A549 (cell line): ENCODE measurements at regions not wholly inside any gene's neighbourhood (a gene's known extent, or its start where the extent isn't known, plus 50 kb on each side); places are given as distances from the start of the nearest gene placed in this dataset.

ENCODE experiments used
- ATAC-seq, 2 experiments: fragments of 200-7000 bp in 1 of 2; fragments of >200 bp in 1 of 2; cut with Nextera tagmentation in 1 of 2; cut with Tn5 transposase in 1 of 2; 3 replicates each; pipeline versions ENCODE4 v1.8.0 to v1.9.1; 2018 to 2020; ENCODE audit warnings: mild to moderate bottlenecking in 1 of 2, moderate library complexity in 1 of 2
- CTCF ChIA-PET: fragments of 300-600 bp; sonication (Branson Sonifier 250); formaldehyde crosslinking; extraction: SDS; loops from one replicate; lab custom pipeline; 2021; ENCODE audit warnings: antibody characterized with exemption, inconsistent platforms; lab: Yijun Ruan, JAX
- POLR2A ChIA-PET: fragments of 350-600 bp; formaldehyde crosslinking; extraction: SDS; loops from one replicate; lab custom pipeline; 2021; ENCODE audit warnings: antibody characterized with exemption, inconsistent platforms; lab: Yijun Ruan, JAX
- DNase-seq, 2 experiments: peaks; one replicate each; pipeline versions ENCODE4 v3.0.0 to v3.0.0-alpha.2; 2011 to 2016; ENCODE audit warnings: low read depth in 1 of 2, low spot score in 1 of 2
- FAIRE-seq: peaks from 2 replicates; lab custom pipeline; 2011; peaks lifted over from hg19 to GRCh38; lab: Jason Lieb, UNC
- H3K27ac ChIP-seq, 2 experiments: fragments of >200 bp; sonication (Bioruptor Twin); formaldehyde crosslinking; 3 replicates each; pipeline ENCODE4 v1.5.1; 2016 to 2017
- H3K4me1 ChIP-seq: fragments of >200 bp; sonication (Bioruptor Twin); formaldehyde crosslinking; 3 replicates; pipeline ENCODE4 v1.6.1; 2016
- H3K4me2 ChIP-seq: fragments of >200 bp; sonication (Bioruptor Twin); formaldehyde crosslinking; 3 replicates; pipeline ENCODE4 v1.6.1; 2016
- H3K4me3 ChIP-seq: fragments of >200 bp; sonication (Bioruptor Twin); formaldehyde crosslinking; 3 replicates; pipeline ENCODE4 v1.5.1; 2016
- H3K9me3 ChIP-seq: fragments of >200 bp; sonication (Bioruptor Twin); formaldehyde crosslinking; 3 replicates; pipeline ENCODE4 v1.6.1; 2016
- ATOH8 ChIP-seq: fragments of 250-450 bp; sonication (Bioruptor Pico); IDR thresholded peaks from 2 replicates; pipeline ENCODE4 v1.5.0; 2020; ENCODE audit warnings: low read depth, mild to moderate bottlenecking, moderate library complexity
- BCL3 ChIP-seq: fragments of >200 bp; sonication (Bioruptor Twin); formaldehyde crosslinking; IDR thresholded peaks from 3 replicates; pipeline ENCODE4 v1.6.1; 2016
- CBX8 ChIP-seq: fragments of 200-600 bp; sonication (generic); IDR thresholded peaks from 2 replicates; pipeline ENCODE4 v1.6.1; 2016
- CHD4 ChIP-seq: fragments of 200-600 bp; sonication (generic); IDR thresholded peaks from 2 replicates; pipeline ENCODE4 v1.6.1; 2016; ENCODE audit warnings: antibody characterized with exemption, mild to moderate bottlenecking, borderline replicate concordance
- HES2 ChIP-seq: fragments of >200 bp; sonication (Bioruptor Twin); formaldehyde crosslinking; IDR thresholded peaks from 2 replicates; pipeline ENCODE4 v1.6.1; 2016
- HMGXB4 ChIP-seq: fragments of 250-450 bp; sonication (Bioruptor Pico); IDR thresholded peaks from 2 replicates; pipeline ENCODE4 v1.5.0; 2021; ENCODE audit warnings: mild to moderate bottlenecking, moderate library complexity, borderline replicate concordance
- HOXA7 ChIP-seq: fragments of 250-450 bp; sonication (Bioruptor Pico); IDR thresholded peaks from 2 replicates; pipeline ENCODE4 v1.5.0; 2020; ENCODE audit warnings: mild to moderate bottlenecking, moderate library complexity
- KDM1A ChIP-seq: fragments of 200-600 bp; sonication (generic); IDR thresholded peaks from 2 replicates; pipeline ENCODE4 v1.6.1; 2016; ENCODE audit warnings: low read depth, mild to moderate bottlenecking
- KDM5A ChIP-seq: fragments of 200-600 bp; sonication (generic); IDR thresholded peaks from 2 replicates; pipeline ENCODE4 v1.6.1; 2016; ENCODE audit warnings: antibody characterized with exemption, mild to moderate bottlenecking
- MAFK ChIP-seq: fragments of 450-650 bp; IDR thresholded peaks from 2 replicates; pipeline ENCODE4 v1.6.1; 2014; ENCODE audit not compliant: partially characterized antibody
- MAX ChIP-seq: IDR thresholded peaks from 2 replicates; pipeline ENCODE4 v1.6.1; 2012
- NFE2L2 ChIP-seq: fragments of 150-350 bp; conservative IDR thresholded peaks from 2 replicates; pipeline ENCODE4 v1.6.1; 2014; ENCODE audit warnings: low read length
- NR3C1 ChIP-seq: fragments of >200 bp; sonication (Bioruptor Twin); formaldehyde crosslinking; IDR thresholded peaks from 3 replicates; pipeline ENCODE4 v1.6.1; 2017
- PBX3 ChIP-seq: IDR thresholded peaks from 2 replicates; pipeline ENCODE4 v1.6.1; 2012
- PHF8 ChIP-seq: fragments of 200-600 bp; sonication (generic); IDR thresholded peaks from 2 replicates; pipeline ENCODE4 v1.6.1; 2016; ENCODE audit warnings: low read depth, mild to moderate bottlenecking, antibody characterized with exemption, moderate library complexity, borderline replicate concordance
- RAD21 ChIP-seq, 2 experiments: fragments of >200 bp in 1 of 2; sonication (Bioruptor Twin) in 1 of 2; formaldehyde crosslinking in 1 of 2; IDR thresholded peaks in 1 of 2; conservative IDR thresholded peaks in 1 of 2; 2 replicates in 1 of 2; 3 replicates in 1 of 2; pipeline ENCODE4 v1.6.1; 2012 to 2018; ENCODE audit warnings: inconsistent platforms in 1 of 2
- TFCP2L1 ChIP-seq: fragments of 250-450 bp; sonication (Bioruptor Pico); IDR thresholded peaks from 2 replicates; pipeline ENCODE4 v1.5.0; 2021; ENCODE audit warnings: mild to moderate bottlenecking
- USF2 ChIP-seq: fragments of 450-650 bp; IDR thresholded peaks from 2 replicates; pipeline ENCODE4 v1.6.1; 2014; ENCODE audit warnings: antibody characterized with exemption
- ZNF302 ChIP-seq: fragments of 250-450 bp; sonication (Bioruptor Pico); IDR thresholded peaks from 2 replicates; pipeline ENCODE4 v1.9.0; 2021; ENCODE audit warnings: inconsistent platforms, mild to moderate bottlenecking, moderate library complexity
- ZSCAN20 ChIP-seq: fragments of 250-450 bp; sonication (Bioruptor Pico); IDR thresholded peaks from 2 replicates; pipeline ENCODE4 v1.8.0; 2022; ENCODE audit warnings: mild to moderate bottlenecking, moderate library complexity
- WGBS: methylation state at CpG from one replicate; pipeline ENCODE4 v1.1.6; 2017; ENCODE audit errors: missing lambda C conversion rate; 5-methylcytosine and 5-hydroxymethylcytosine counted together

- Histone ChIP-seq H3K27ac (no peak overlapping the region), H3K4me2 (no peak overlapping the region), H3K4me3 (no peak overlapping the region)
- ChIA-PET POLR2A (no interaction called here), CTCF (no interaction called here)
- no peak for FAIRE-seq
- DNase-seq: no peak
- no peak for ATAC-seq
- 13% methylated on average over 5 of the region's 5 CpGs for WGBS
- TF ChIP-seq KDM5A (no peak), HOXA7 (CRISPR knock-in tag) (no peak), RAD21 (conservative IDR thresholded peaks at IDR 0.05 in 1 of 2, IDR thresholded peaks at IDR 0.05 in 1 of 2) (no peak), TFCP2L1 (CRISPR knock-in tag) (no peak), BCL3 (no peak), HES2 (no peak), ATOH8 (CRISPR knock-in tag) (no peak), ZSCAN20 (no peak), MAFK (no peak), CBX8 (no peak), KDM1A (no peak), MAX (no peak), PHF8 (no peak), USF2 (no peak), CHD4 (no peak), PBX3 (no peak), NFE2L2 (no peak)
- TF ChIP-seq, all 56 proteins: peak for 0
- H3K9me3 ChIP-seq: no peaks in the 10 kb centered on the region
- no peaks in the 10 kb centered on the region for H3K4me1 ChIP-seq
These were observed 1165.5 kb downstream of the CDH12 start for GRCh38 chr5:21687621-21688020.

- CTCF ChIA-PET: no interaction called here
- FAIRE-seq: no peak
- POLR2A ChIA-PET: no interaction called here
These were observed 1166.4 kb downstream of the CDH12 start for GRCh38 chr5:21686706-21687105.

More at GRCh38 chr5:21686706-21687105, 1166.4 kb downstream of the CDH12 start:
- H3K4me1 ChIP-seq: no peaks in the 10 kb centered on the region
- ATAC-seq (no peak), DNase-seq (no peak)
- no peak overlapping the region for H3K27ac ChIP-seq
- no peak overlapping the region for H3K4me3 ChIP-seq
- TF ChIP-seq HMGXB4: no peak
- no peak for TF ChIP-seq ZNF302
- TF ChIP-seq NR3C1: no peak
- no peak for TF ChIP-seq NFE2L2
- TF ChIP-seq, all 56 proteins: peak for 0
- H3K9me3 ChIP-seq: no peaks in the 10 kb centered on the region
- no peak overlapping the region for H3K4me2 ChIP-seq
- WGBS: 43% methylated on average over 4 of the region's 4 CpGs
